ENCODE measurements at regions not wholly inside any gene's neighbourhood (a gene's known extent, or its start where the extent isn't known, plus 50 kb on each side); places are given as distances from the start of the nearest gene placed in this dataset.

GRCh38 chr12:24561882-24562770 lies 386.8 kb downstream of the BCAT1 start:
- peak in 2 of 3 donors; percentile 54 to 69 for DNase-seq (ENCODE audit: low read depth in 2 of 3, low spot score in 2 of 3)

- DNase-seq (ENCODE audit: low read depth in 2 of 3, low spot score in 2 of 3): peak in 2 of 3 donors; percentile 14 to 36
These were observed 387.5 kb downstream of the BCAT1 start for GRCh38 chr12:24561411-24561871.

GRCh38 chr12:24560831-24561271 lies 388.1 kb downstream of the BCAT1 start:
- no peak for DNase-seq (ENCODE audit: low read depth in 2 of 3, low spot score in 2 of 3)

GRCh38 chr12:24560192-24560775 lies 388.6 kb downstream of the BCAT1 start:
- DNase-seq (ENCODE audit: low read depth in 2 of 3, low spot score in 2 of 3): no peak

GRCh38 chr12:24557738-24558137 lies 391.2 kb downstream of the BCAT1 start:
- DNase-seq (ENCODE audit: low read depth in 2 of 3, low spot score in 2 of 3): no peak

GRCh38 chr12:24555730-24556129 lies 393.2 kb downstream of the BCAT1 start:
- no peak for DNase-seq (ENCODE audit: low read depth in 2 of 3, low spot score in 2 of 3)

GRCh38 chr12:24554612-24555295 lies 394.1 kb downstream of the BCAT1 start:
- DNase-seq (ENCODE audit: low read depth in 2 of 3, low spot score in 2 of 3): no peak

- DNase-seq (ENCODE audit: low read depth in 2 of 3, low spot score in 2 of 3): no peak
These were observed 395.6 kb downstream of the BCAT1 start for GRCh38 chr12:24553259-24553658.

- no peak for DNase-seq (ENCODE audit: low read depth in 2 of 3, low spot score in 2 of 3)
These were observed 397.6 kb downstream of the BCAT1 start for GRCh38 chr12:24551163-24551786.

GRCh38 chr12:24550609-24551008 lies 398.3 kb downstream of the BCAT1 start:
- no peak for DNase-seq (ENCODE audit: low read depth in 2 of 3, low spot score in 2 of 3)

- no peak for DNase-seq (ENCODE audit: low read depth in 2 of 3, low spot score in 2 of 3)
These were observed 402.2 kb downstream of the BCAT1 start for GRCh38 chr12:24546661-24547060.

- no peak for DNase-seq (ENCODE audit: low read depth in 2 of 3, low spot score in 2 of 3)
These were observed 402.8 kb downstream of the BCAT1 start for GRCh38 chr12:24546084-24546483.

- no peak for DNase-seq (ENCODE audit: low read depth in 2 of 3, low spot score in 2 of 3)
These were observed 404.5 kb downstream of the BCAT1 start for GRCh38 chr12:24544368-24544767.

- DNase-seq (ENCODE audit: low read depth in 2 of 3, low spot score in 2 of 3): no peak
These were observed 407.6 kb downstream of the BCAT1 start for GRCh38 chr12:24541193-24541871.

- DNase-seq (ENCODE audit: low read depth in 2 of 3, low spot score in 2 of 3): no peak
These were observed 409.3 kb downstream of the BCAT1 start for GRCh38 chr12:24539646-24540045.

GRCh38 chr12:24537083-24537860 lies 411.6 kb downstream of the BCAT1 start:
- DNase-seq (ENCODE audit: low read depth in 2 of 3, low spot score in 2 of 3): no peak

GRCh38 chr12:24535334-24536069 lies 413.4 kb downstream of the BCAT1 start:
- DNase-seq (ENCODE audit: low read depth in 2 of 3, low spot score in 2 of 3): no peak

GRCh38 chr12:24534622-24535021 lies 414.3 kb downstream of the BCAT1 start:
- no peak for DNase-seq (ENCODE audit: low read depth in 2 of 3, low spot score in 2 of 3)
